ENCODE measurements at regions not wholly inside any gene's neighbourhood (a gene's known extent, or its start where the extent isn't known, plus 50 kb on each side); places are given as distances from the start of the nearest gene placed in this dataset.
A peak's percentile ranks its signal among the peaks of the same experiment; 100 is the strongest.

DNA sequence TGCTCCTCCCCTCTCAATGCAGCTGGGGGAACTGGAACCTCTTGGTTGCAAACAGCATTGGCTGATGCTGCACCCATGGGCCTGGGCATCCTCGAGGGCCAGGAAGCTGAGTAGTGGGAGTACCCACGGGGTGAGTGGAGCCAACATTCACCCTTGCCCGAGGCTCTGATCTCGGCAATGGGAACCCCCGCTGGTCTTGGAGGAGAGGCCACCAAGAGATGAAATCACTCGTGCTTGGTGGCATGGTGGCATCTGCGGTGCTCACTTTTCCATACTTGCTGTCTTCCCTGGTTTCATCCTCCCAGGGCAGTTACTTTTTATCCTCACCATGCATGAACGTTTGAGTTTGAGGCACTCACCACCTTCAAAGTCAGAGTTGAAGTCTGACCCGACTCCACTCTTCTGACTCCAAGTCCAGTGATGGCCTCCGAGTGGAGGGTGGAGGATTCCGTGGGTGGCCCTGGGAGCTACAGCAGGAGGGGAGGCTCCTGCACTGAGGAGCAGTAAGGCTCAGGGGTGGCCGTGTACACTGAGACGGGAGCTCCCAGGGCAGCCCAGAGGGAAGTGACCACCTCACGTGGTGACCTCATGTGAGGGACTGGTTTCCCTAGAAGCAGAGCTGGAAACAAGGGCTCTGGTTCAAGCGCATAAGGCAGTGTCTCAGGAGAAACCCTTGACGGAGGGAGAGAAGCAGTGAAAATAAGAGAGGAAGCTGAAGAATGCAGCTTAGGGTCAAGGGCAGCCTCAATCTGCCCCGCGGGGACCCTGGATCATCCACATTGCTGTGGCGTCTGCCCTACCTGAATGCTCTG, 349.1 kb downstream of the TCERG1L start:
- dilution Hi-C loops (cut with HindIII; ENCODE audit: low sequenced_read_pairs, unreplicated experiment) (no loop called here), intact Hi-C loops (cut with micrococcal nuclease) (no loop called here)
- CTCF ChIA-PET: no interaction called here

More for the DNA sequence above, 349.1 kb downstream of the TCERG1L start:
- 48% methylated on average over 4 of the region's 19 CpGs; no CpG with 5 or more reads in 1 of the 2 experiments for WGBS, 2 experiments (ENCODE audit: extremely low coverage in 2 of 2, insufficient read length in 1 of 2)
- TF ChIP-seq SMC3 (IDR thresholded peaks at IDR 0.05; ENCODE audit: low read depth, low read length): no peak
- no peak for TF ChIP-seq FOS (IDR thresholded peaks at IDR 0.05; ENCODE audit: low read depth, low read length)
- TF ChIP-seq MAZ (IDR thresholded peaks at IDR 0.05; ENCODE audit: borderline replicate concordance, low read depth, low read length): no peak
- TF ChIP-seq, protein P1, sequence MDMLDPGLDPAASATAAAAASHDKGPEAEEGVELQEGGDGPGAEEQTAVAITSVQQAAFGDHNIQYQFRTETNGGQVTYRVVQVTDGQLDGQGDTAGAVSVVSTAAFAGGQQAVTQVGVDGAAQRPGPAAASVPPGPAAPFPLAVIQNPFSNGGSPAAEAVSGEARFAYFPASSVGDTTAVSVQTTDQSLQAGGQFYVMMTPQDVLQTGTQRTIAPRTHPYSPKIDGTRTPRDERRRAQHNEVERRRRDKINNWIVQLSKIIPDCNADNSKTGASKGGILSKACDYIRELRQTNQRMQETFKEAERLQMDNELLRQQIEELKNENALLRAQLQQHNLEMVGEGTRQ (IDR thresholded peaks at IDR 0.05; ENCODE audit: low read depth, low read length): no peak
- TF ChIP-seq RCOR1 (IDR thresholded peaks at IDR 0.05; ENCODE audit: insufficient replicate concordance, low read length): no peak
- no peak for TF ChIP-seq MAFK (IDR thresholded peaks at IDR 0.05; ENCODE audit: low read depth, low read length)
- no peak for TF ChIP-seq BHLHE40 (IDR thresholded peaks at IDR 0.05; ENCODE audit: low read depth, low read length)
- TF ChIP-seq CEBPB (IDR thresholded peaks at IDR 0.05; ENCODE audit: low read depth, low read length): no peak
- TF ChIP-seq POLR2A (IDR thresholded peaks at IDR 0.05; ENCODE audit: low read depth, low read length): no peak
- no peak for TF ChIP-seq NFE2L2 (IDR thresholded peaks at IDR 0.05; ENCODE audit: low read depth, low read length)
- no peak for TF ChIP-seq RAD21 (IDR thresholded peaks at IDR 0.05; ENCODE audit: low read length)
- TF ChIP-seq, protein P2, sequence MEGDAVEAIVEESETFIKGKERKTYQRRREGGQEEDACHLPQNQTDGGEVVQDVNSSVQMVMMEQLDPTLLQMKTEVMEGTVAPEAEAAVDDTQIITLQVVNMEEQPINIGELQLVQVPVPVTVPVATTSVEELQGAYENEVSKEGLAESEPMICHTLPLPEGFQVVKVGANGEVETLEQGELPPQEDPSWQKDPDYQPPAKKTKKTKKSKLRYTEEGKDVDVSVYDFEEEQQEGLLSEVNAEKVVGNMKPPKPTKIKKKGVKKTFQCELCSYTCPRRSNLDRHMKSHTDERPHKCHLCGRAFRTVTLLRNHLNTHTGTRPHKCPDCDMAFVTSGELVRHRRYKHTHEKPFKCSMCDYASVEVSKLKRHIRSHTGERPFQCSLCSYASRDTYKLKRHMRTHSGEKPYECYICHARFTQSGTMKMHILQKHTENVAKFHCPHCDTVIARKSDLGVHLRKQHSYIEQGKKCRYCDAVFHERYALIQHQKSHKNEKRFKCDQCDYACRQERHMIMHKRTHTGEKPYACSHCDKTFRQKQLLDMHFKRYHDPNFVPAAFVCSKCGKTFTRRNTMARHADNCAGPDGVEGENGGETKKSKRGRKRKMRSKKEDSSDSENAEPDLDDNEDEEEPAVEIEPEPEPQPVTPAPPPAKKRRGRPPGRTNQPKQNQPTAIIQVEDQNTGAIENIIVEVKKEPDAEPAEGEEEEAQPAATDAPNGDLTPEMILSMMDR (conservative IDR thresholded peaks at IDR 0.05; ENCODE audit: low read depth, low read length): no peak
- no peak for TF ChIP-seq RFX5 (IDR thresholded peaks at IDR 0.05; ENCODE audit: low read depth, low read length)
- TF ChIP-seq MXI1 (IDR thresholded peaks at IDR 0.05; ENCODE audit: borderline replicate concordance, low read depth, low read length): no peak
- TF ChIP-seq, protein P3, sequence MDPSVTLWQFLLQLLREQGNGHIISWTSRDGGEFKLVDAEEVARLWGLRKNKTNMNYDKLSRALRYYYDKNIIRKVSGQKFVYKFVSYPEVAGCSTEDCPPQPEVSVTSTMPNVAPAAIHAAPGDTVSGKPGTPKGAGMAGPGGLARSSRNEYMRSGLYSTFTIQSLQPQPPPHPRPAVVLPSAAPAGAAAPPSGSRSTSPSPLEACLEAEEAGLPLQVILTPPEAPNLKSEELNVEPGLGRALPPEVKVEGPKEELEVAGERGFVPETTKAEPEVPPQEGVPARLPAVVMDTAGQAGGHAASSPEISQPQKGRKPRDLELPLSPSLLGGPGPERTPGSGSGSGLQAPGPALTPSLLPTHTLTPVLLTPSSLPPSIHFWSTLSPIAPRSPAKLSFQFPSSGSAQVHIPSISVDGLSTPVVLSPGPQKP (IDR thresholded peaks at IDR 0.05; ENCODE audit: borderline replicate concordance, low read depth, low read length): no peak
- no peak for TF ChIP-seq CHD1 (IDR thresholded peaks at IDR 0.05; ENCODE audit: low read depth, low read length)
- Histone ChIP-seq H2BK15ac (ENCODE audit: low read depth, low read length) (no peak overlapping the region), H3K4me2 (ENCODE audit: low read depth, low read length) (no peak overlapping the region), H2AFZ (replicated peaks; ENCODE audit: low read length, poor library complexity) (no peak overlapping the region), H3K14ac (replicated peaks; ENCODE audit: low read depth, low read length) (no peak overlapping the region), H4K8ac (ENCODE audit: low read depth in 2 of 2, low read length in 2 of 2) (no peak overlapping the region), H3K4ac (ENCODE audit: low read depth, low read length) (no peak overlapping the region), H3K27ac (ENCODE audit: insufficient read depth, low read length) (no peak overlapping the region), H2BK5ac (ENCODE audit: low read depth, low read length, poor library complexity, severe bottlenecking) (no peak overlapping the region), H3K36me3 (ENCODE audit: control insufficient read depth, insufficient read depth, low read length) (no peaks in the 10 kb centered on the region), H3K18ac (ENCODE audit: low read depth, low read length) (no peak overlapping the region), H3K23ac (ENCODE audit: low read depth, low read length) (no peak overlapping the region), H3K9me1 (ENCODE audit: insufficient read depth, low read length) (no peaks in the 10 kb centered on the region), H3K27me3 (ENCODE audit: control insufficient read depth, insufficient read depth, low read length) (no peaks in the 10 kb centered on the region), H3K4me1 (ENCODE audit: control insufficient read depth, insufficient read depth, low read length) (no peaks in the 10 kb centered on the region), H4K5ac (ENCODE audit: low read depth, low read length) (no peak overlapping the region), H3K79me1 (ENCODE audit: low read depth in 1 of 2, low read length in 2 of 2) (no peaks in the 10 kb centered on the region), H2BK20ac (ENCODE audit: low read depth, low read length) (no peak overlapping the region), H3K9ac (ENCODE audit: low read depth, low read length) (no peak overlapping the region), H4K20me1 (ENCODE audit: insufficient read depth, low read length) (no peaks in the 10 kb centered on the region), H2AK5ac (ENCODE audit: low read depth, low read length) (no peak overlapping the region), H2AK9ac (replicated peaks; ENCODE audit: low read depth, low read length, poor library complexity) (peak overlapping the region; percentile 16), H3K56ac (ENCODE audit: extremely low read depth, insufficient read depth, low read length) (no peak overlapping the region), H3K9me3 (ENCODE audit: control insufficient read depth, insufficient read depth, low read length) (peaks cover 40% of the 10 kb centered on the region), H3K4me3 (ENCODE audit: insufficient read depth, low read depth, low read length) (no peak overlapping the region), H4K91ac (ENCODE audit: insufficient read depth, low read depth, low read length) (no peak overlapping the region), H2BK120ac (ENCODE audit: low read depth, low read length) (no peak overlapping the region)
- BruUV-seq (replicated peaks): no TSS peak
- ATAC-seq (ENCODE audit: low read depth): no peak
- DNase-seq: no peak
- in situ Hi-C loops (cut with MboI; ENCODE audit: low sequenced_read_pairs): no loop called here
- POLR2A ChIA-PET (ENCODE audit: unreplicated experiment): no interaction called here
